Islet of Langerhans (tissue), 1 donor: ENCODE measurements at regions not wholly inside any gene's neighbourhood (a gene's known extent, or its start where the extent isn't known, plus 50 kb on each side); places are given as distances from the start of the nearest gene placed in this dataset.
"Not testable (repeated sequence)": the region's sequence is repeated elsewhere in the genome, so short reads cannot be mapped to it uniquely, and the experiment has no call there.

Source experiments
- FAIRE-seq: peaks from one replicate; lab custom pipeline; 2011; peaks lifted over from hg19 to GRCh38; lab: Jason Lieb, UNC

DNA sequence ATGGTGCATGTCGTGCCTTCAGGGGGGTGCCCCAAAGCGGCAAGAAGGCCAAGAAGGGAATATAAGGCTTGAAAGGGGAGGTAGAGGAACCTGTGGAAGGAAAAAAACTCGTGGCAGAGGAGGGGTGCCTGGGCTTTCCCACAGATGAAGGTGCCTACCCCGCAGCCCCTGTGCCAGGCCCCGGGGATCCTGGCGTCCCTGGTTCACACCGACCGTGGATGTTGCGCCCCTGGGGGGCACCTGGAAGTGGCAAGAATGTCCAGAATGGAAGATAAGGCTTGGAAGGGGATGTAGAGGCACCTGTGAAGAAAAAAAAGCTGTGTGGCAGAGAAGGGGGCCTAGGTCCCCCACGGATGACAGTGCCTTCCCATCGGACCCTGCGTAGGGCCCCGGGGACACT lies 282.2 kb downstream of the ALG10 start:
- no peak for FAIRE-seq

DNA sequence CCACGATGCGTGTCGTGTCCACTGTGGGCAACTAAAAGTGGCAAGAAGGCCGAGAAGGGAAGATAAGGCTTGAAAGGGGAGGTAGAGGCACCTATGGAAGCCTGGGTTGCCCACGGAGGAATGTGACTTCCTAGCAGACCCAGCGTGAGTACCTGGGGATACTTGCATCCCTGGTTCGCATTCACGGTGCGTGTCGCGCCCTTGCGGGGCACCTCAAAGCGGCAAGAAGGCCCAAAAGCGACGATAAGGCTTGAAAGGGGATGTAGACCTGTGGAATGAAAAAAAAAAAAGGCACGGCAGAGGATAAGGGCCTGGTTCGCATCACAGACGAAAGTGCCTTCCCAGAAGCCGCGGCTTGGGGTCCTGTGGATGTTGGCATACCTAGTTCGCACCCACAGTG lies 282.9 kb downstream of the ALG10 start:
- no peak for FAIRE-seq

DNA sequence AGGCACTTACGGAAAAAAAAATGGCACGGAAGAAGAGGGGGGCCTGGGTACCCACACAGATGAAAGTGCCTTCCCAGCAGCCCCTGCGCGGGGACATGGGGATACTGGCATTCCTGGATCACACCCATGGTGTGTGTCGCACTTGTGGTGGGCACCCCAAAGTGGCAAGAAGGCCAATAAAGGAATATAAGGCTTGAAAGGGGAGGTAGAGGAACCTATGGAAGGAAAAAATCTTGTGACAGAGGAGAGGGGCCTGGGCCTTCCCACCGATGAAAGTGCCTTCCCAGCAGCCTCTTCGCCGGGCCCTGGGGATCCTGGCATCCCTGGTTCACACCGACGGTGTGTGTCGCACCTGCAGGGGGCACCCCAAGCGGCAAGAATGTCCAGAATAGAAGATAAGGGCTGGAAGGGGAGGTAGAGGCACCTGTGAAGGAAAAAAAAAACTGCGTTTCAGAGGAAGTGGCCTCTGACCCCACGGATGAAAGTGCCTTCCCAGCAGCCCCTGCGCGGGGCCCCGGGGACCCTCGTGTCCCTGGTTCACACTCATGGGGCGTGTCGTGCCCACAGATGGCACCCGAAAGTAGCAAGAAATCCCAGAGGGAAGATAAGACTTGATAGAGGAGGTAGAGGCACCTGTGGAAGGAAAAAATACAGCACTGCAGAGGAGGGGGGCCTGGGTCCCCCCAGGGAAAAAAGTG lies 284.0 kb downstream of the ALG10 start:
- no peak for FAIRE-seq

DNA sequence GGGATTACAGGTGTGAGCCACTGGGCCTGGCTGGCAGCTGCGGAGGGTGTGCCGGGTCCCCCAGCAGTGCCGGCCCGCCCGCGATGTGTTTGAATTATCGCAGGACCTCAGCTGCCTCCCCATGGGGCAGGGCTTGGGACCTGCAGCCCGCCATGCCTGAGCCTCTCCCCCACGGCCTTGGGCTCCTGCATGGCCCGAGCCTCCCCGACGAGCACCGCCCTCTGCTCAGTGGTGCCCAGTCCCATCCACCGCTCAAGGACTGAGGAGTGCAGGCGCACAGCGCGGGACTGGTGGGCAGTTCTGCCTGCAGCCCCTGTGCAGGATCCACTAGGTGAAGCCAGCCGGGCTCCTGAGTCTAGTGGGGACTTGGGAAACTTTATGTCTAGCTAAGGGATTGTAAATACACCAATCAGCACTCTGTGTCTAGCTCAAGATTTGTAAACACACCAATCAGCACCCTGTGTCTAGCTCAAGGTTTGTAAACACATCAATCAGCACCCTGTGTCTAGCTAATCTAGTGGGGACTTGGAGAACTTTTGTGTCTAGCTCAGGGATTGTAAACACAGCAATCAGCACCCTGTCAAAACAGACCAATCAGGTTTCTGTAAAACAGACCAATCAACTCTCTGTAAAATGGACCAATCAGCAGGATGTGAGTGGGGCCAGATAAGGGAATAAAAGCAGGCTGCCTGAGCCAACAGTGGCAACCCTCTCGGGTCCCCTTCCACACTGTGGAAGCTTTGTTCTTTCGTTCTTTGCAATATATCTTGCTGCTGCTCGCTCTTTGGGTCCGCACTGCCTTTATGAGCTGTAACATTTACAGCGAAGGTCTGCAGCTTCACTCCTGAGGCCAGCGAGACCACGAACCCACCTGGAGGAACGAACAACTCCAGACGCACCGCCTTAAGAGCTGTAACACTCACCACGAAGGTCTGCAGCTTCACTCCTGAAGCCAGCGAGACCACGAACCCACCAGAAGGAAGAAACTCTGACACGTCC lies 287.8 kb downstream of the ALG10 start:
- FAIRE-seq = not testable (repeated sequence)

DNA sequence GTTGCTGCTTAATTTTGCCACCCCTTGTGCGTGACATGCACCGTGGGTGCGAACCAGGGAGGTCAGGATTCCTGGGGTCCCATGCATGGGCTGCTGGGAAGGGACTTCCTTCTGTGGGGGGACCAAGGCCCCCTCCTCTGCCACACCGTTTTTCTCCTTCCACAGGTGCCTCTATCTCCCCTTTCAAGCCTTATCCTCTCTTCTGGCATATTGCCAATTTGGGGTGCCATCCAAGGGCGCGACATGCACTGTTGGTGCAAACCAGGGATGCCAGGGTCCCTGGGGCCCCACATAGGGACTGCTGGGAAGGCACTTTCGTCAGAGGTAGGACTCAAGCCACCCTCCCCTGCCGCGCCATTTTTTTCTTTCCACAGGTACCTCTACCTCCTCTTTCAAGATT lies 289.0 kb downstream of the ALG10 start:
- no peak for FAIRE-seq

DNA sequence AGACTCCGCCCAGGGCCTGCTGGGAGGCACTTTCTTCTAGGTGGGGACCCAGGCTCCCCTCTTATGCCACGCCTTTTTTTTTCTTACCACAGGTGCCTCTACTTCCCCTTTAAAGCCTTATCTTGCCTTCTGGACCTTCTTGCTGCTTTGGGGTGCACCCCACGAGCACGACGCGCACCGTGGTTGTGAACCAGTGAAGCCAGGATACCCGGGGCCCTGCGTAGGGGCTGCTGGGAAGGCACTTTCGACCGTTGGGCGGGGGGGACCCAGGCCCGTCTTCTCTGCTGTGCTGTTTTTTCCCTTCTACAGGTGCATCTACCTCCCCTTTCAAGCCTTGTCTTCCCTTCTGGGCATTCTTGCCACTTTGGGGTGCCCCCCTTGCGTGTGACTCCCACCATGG lies 305.4 kb downstream of the ALG10 start:
- no peak for FAIRE-seq

DNA sequence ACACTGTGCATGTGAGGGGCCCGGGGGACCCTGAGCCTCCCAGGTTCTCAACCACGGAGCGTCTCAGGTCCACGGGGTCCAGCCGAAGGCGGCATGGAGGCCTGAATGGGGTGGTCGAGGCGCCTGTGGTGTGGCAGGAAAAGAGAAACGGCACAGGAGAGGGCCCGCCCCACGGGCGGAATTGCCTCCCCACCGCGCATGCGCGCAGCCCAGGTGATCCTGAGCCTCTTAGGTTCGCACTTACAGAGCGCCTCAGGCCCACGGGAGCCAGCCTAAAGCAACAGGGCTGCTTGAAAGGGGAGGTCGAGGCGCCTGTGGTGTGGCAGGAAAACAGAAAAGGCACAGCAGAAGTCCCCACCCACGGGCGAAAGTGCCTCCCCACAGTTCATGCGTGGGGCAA lies 311.0 kb downstream of the ALG10 start:
- FAIRE-seq = no peak

DNA sequence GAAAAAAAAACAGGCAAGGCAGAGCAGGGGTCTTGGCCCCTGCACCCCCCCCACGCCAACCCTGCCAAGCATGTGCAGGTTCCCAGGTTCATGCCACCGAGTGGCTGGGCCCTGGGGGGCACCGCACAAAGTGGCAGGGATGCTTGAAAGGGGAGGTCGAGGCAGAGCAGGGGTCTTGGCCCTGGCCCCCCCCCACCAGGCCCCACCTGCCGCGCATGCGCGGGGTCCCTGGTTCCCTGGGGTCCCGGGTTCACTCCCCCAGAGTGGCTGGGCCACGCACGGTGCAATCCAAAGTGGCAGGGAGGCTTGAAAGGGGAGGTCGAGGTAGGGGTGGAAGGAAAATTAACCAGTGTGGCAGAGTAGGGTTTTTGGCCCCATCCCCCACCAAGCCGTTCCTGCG lies 312.2 kb downstream of the ALG10 start:
- FAIRE-seq = no peak

DNA sequence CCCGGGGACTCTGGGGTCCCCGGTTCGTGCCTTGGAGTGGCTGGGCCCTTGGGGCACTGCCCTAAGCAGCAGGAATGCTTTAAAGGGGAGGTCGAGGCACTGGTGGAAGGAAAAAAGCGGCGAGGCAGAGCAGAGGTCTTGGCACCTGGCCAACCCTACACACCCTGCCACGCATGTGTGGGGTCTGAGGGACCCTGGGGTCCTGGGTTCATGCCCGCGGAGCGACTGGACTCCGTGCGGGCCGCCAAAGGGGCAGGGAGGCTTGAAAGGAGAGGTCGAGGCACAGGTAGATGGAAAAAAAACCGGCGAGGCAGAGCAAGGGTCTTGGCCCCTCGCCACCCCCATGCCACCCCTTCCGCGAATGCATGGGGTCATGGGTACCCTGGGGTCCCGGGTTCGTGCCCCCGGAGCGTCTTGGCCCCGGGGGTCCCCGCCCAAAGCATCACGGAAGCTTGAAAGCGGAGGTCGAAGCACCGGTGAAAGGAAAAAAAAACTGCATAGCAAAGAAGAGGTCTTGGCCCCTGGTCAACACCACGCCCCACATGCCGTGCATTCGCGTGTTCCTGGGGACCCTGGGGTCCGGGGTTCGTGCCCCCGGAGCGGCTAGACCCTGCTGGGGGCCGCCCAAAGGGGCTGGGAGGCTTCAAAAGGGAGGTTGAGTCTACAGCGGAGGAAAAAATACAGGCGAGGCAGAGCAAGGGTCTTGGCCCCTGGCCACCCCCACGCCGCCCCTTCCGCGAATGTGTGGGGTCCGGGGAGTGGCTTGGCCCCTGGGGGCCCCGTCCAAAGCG lies 312.9 kb downstream of the ALG10 start:
- FAIRE-seq = no peak

DNA sequence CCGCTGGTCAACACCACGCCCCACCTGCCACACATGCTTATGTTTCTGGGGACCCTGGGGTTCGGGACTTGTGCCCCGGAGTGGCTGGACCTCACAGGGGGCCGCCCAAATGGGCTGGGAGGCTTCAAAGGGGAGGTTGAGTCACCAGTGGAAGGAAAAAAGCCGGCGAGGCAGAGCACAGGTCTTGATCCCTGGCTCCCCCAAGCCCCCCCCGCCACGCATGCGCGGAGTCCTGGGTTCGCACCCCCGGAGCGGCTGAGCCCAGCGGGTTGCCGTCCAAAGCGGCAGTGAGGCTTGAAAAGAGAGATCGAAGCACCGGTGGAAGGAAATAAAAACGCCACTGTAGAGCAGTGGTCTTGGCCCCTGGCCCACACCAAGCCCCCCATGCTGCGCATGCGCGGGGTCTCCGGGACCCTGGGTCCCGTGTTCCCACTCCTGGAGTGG lies 313.5 kb downstream of the ALG10 start:
- FAIRE-seq = no peak

DNA sequence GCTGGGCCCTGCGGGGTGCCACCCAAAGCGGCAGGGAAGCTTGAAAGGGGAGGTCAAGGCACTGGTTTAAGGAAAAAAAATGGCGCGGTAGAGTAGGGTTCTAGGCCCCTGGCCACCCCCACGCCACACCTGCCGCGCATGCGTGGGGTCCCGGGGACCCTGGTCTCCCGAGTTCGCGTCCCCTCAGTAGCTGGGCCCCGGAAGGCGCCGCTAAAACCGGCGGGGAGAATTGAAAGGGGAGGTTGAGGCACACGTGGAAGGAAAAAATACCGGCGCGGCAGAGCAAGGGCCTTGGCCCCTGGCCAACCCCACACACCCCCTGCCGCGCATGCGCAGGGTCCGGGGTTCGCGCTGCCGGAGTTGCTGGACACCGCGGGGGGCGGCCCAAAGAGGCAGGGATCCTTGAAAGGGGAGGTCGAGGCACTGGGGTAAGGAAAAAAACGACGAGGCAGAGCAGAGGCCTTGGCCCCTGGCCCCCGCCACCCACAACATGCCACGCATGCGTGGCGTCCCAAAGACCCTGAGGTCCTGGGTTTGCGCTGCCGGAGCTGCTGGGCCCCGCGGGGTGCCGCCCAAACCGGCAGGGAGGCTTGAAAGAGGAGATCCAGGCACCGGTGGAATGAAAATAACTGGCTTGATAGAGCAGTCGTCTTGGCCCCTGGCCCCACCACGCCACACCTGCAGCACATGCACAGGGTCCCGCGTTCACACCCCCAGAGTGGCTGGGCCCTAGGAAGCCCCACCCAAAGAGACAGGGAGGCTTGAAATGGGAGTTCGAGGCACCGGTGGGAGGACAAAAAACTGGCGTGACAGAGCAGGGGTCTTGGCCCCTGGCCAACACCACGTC lies 314.5 kb downstream of the ALG10 start:
- FAIRE-seq = no peak

DNA sequence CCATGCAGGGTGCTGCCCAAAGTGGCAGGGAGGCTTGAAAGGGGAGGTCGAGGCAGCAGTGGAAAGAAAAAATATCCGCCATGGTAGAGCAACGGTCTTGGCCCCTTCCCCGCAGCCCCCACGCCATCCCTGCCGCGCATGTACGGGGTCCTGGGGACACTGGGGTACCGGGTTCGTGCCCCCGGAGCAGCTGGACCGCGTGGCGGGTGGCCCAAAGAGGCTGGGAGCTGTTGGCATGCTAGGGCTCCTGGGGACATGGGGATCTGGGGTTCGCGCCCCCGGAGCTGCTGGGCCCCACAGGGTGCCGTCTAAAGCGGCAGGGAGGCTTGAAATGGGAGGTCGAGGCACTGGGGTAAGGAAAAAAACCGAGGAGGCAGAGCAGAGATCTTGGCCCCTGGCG lies 316.5 kb downstream of the ALG10 start:
- no peak for FAIRE-seq

DNA sequence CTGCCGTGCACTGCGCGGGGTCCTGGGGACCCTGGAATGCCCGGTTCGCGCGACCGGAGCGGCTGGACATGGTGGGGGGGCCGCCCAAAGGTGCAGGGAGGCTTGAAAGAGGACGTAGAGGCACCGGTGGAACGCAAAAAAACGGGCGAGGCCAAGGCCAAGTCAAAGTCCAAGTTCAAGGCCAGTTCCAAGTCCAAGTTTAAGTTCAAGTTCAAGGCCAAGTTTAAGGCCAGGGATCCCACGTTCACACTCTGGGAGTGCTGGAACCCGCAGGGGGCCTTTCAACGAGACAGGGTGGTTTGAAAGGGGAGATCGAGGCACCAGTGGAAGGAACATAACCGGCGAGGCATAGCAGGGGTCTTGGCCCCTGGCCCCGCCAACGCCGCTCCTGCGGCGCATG lies 317.6 kb downstream of the ALG10 start:
- FAIRE-seq = no peak

DNA sequence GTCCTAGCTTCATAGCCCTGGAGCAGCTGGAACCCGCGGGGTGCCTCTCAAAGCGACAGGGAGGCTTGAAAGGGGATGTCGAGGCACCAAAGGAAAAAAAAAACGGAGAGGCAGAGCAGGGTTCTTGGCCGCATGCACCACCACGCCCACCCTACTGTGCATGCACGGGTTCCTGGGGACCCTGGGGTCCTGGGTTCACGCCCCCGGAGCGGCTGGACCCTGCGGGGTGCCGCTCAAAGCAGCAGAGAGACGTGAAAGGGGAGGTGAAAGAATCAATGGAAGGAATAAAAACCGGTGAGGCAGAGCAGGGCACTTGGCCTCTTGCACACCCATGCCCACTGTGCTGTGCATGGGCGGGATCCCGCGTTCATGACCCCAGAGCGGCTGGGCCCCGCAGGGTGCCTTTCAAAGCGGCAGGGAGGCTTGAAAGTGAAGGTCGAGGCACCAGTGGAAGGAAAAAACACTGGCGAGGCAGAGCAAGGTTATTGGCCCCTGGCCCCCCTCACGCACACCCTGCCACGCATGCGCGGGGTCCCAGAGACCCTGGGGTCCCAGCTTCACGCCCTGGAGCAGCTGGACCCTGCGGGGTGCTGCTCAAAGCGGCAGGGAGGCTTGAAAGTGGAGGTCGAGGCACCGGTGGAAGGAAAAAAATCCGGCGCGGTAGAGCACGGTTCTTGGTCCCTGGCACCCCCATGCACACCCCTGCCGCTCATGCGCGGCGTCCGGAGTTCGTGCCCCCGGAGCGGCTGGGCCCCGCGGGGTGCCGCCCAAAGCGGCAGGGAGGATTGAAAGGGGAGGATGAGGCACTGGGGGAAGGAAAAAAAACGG lies 318.5 kb downstream of the ALG10 start:
- no peak for FAIRE-seq

DNA sequence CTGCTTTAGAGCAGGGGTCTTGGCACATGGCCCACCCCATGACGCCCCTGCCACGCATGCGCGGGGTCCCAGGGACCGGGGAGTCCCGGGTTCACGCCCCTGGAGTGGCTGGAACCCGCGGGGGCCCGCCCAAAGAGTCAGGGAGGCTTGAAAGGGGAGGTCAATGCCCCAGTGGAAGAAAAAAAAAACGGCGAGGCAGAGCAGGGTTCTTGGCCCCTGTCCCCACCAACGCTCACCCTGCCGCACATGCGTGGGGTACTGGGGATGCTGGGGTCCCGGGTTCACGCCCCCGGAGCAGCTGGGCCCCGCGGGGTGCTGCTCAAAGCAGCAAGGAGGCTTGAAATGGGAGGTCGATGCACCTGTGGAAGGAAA lies 319.1 kb downstream of the ALG10 start:
- no peak for FAIRE-seq

DNA sequence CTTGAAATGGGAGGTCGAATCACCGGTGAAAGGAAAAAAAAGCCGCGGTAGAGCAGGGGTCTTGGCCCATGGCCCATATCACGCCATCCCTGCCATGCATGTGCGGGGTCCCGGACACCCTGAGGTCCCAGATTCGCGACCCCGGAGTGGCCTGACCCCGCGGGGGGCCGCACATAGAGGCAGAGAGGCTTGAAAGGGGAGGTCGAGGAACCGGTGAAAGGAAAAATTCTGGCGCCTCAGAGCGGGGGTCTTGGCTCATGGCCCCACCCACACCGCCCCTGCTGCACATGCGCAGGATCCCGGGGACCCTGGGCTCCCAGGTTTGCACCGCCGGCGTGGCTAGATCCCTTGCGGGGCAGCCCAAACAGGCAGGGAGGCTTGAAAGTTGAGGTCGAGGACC lies 319.8 kb downstream of the ALG10 start:
- no peak for FAIRE-seq

DNA sequence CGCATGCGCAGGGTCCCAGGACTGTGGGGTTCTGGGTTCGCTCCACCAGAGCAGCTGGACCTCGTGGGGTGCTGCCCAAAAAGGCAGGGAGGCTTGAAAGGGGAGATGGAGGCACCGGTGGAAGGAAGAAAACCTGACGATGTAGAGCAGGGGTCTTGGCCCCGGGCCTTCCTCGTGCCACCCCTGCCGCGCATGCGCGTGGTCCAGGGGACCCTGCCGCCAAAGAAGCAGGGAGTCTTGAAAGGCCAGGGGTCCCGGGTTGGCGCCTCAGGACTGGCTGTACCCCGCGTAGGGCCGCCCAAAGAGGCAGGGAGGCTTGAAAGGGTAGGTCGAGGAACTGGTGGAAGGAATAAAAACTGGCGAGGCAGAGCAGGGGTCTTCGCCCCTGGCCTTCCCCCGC lies 321.0 kb downstream of the ALG10 start:
- FAIRE-seq = no peak

DNA sequence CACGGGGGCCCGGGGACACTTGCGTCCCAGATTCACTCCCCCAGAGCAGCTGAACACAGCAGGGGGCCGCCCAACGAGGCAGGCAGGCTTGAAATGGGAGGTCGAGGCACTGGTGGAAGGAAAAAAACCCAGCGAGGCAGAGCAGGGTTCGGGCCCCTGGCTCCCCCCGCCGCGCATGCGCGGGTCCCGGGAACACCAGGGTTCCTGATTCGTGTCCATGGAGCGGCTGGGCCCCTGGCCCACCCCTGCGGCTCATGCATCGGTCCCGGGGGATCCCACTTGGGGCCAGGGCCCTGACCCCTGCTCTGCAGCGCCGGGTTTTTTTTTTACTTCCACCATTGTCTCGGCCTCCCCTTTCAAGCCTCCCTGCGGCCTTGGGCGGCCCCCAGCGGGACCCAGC lies 321.5 kb downstream of the ALG10 start:
- no peak for FAIRE-seq

DNA sequence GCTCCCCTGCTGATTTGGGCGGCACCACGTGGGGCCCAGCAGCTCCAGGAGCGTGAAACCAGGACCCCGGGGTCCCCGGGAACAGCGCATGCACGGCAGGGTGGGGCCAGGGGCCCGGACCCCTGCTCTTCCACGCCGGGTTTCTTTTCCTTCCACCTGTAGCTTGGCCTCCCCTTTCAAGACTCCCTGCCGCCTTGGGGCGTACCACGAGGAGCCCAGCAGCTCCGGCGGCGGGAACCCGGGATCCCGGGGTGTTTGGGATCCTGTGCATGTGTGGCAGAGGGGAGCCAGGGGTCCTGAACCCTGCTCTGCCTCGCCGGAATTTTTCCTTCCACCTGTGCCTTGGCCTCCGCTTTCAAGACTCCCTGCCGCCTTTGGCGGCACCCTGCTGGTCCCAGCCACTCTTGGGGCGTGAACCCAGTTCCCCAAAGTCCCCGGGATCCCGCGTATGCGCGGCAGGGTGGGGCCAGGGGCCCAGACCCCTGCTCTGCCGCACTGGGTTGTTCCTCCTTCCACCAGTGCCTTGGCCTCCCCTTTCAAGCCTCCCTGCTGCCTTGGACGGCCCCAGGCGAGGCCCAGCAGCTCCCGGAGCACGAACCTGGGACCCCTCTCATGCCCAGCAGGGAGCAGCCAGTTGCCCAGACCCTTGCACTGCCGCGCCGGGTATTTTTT lies 322.7 kb downstream of the ALG10 start:
- no peak for FAIRE-seq

DNA sequence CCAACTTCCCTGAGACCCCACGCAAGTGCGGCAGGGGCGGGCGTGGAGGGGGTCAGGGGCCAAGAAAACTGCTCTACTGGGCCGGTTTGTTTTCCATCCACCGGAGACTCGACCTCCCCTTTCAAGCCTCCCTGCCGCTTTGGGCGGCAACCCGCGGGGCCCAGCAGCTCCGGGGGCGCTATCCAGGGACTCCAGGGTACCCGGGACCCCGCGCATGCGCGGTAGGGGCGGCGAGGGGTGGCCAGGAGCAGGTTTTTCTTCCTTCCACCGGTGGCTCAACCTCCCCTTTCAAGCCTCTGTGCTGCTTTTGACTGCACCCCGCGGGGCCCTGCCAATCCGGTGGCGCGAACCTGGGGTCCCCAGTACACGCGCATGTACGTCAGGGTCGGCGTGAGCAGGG lies 323.5 kb downstream of the ALG10 start:
- no peak for FAIRE-seq
